ENCODE measurements at regions not wholly inside any gene's neighbourhood (a gene's known extent, or its start where the extent isn't known, plus 50 kb on each side); places are given as distances from the start of the nearest gene placed in this dataset.
A peak's percentile ranks its signal among the peaks of the same experiment; 100 is the strongest.

GRCh38 chr7:30214651-30215137 is 69.7 kb upstream of the ZNRF2 start:
- Mint-ChIP-seq H3K4me3 (no peak overlapping the region), H3K27ac (no peak overlapping the region), H3K27me3 (no peaks in the 10 kb centered on the region), H3K4me1 (peaks cover 19% of the 10 kb centered on the region), H3K9me3 (ENCODE audit: insufficient read depth) (peaks cover 5% of the 10 kb centered on the region)
- POLR2A ChIA-PET: no interaction called here
- WGBS (ENCODE audit: insufficient coverage): 56% methylated on average over 4 of the region's 8 CpGs
- Histone ChIP-seq H3K79me2 (ENCODE audit: control insufficient read depth, insufficient read depth, low read length) (no peaks in the 10 kb centered on the region), H2AFZ (ENCODE audit: insufficient read depth, low read depth, low read length, poor library complexity, severe bottlenecking) (no peak overlapping the region), H4K20me1 (ENCODE audit: control insufficient read depth, insufficient read depth, low read length, poor library complexity, severe bottlenecking) (no peaks in the 10 kb centered on the region), H3K4me2 (replicated peaks; ENCODE audit: low read depth, low read length, poor library complexity, severe bottlenecking) (no peak overlapping the region), H3K4me1 (ENCODE audit: control insufficient read depth in 2 of 2, insufficient read depth in 2 of 2, low read length in 2 of 2) (peaks cover 9 to 21% of the 10 kb centered on the region in 2 donors), H3K9ac (ENCODE audit: low read length) (no peak overlapping the region), H3K36me3 (replicated peaks in 1 of 2; ENCODE audit: control extremely low read depth in 1 of 2, control insufficient read depth in 1 of 2, extremely low read depth in 1 of 2, insufficient read depth in 2 of 2, low read length in 1 of 2) (no peaks in the 10 kb centered on the region), H3K27me3 (replicated peaks in 1 of 4; ENCODE audit: control extremely low read depth in 1 of 4, control insufficient read depth in 3 of 4, insufficient read depth in 4 of 4, low read length in 3 of 4) (no peaks in the 10 kb centered on the region), H3K9me3 (ENCODE audit: control extremely low read depth in 1 of 3, control insufficient read depth in 2 of 3, insufficient read depth in 1 of 3, low read length in 2 of 3) (peaks cover 0 to 2% (median 0%) of the 10 kb centered on the region in 3 donors), H3K27ac (ENCODE audit: low read length in 2 of 2) (no peak overlapping the region), H3K4me3 (ENCODE audit: control extremely low read depth in 1 of 5, extremely low read depth in 1 of 5, insufficient read depth in 1 of 5, low read depth in 2 of 5, low read length in 4 of 5) (no peak overlapping the region)
- CTCF ChIA-PET: no interaction called here
- no peak for TF ChIP-seq CTCF (IDR thresholded peaks at IDR 0.05)
- no peak for TF ChIP-seq EZH2 (IDR thresholded peaks at IDR 0.05; ENCODE audit: borderline replicate concordance, insufficient read depth, low read depth, low read length, poor library complexity, severe bottlenecking)
- DNase-seq (peak; percentile 13), ATAC-seq (ENCODE audit: low read depth) (no peak)
- intact Hi-C loops (cut with micrococcal nuclease): no loop called here

- ATAC-seq (ENCODE audit: low read depth) (no peak), DNase-seq (no peak)
- Histone ChIP-seq H2AFZ (ENCODE audit: insufficient read depth, low read depth, low read length, poor library complexity, severe bottlenecking) (no peak overlapping the region), H3K36me3 (replicated peaks in 1 of 2; ENCODE audit: control extremely low read depth in 1 of 2, control insufficient read depth in 1 of 2, extremely low read depth in 1 of 2, insufficient read depth in 2 of 2, low read length in 1 of 2) (no peaks in the 10 kb centered on the region), H3K79me2 (ENCODE audit: control insufficient read depth, insufficient read depth, low read length) (no peaks in the 10 kb centered on the region), H3K4me3 (ENCODE audit: control extremely low read depth in 1 of 5, extremely low read depth in 1 of 5, insufficient read depth in 1 of 5, low read depth in 2 of 5, low read length in 4 of 5) (no peak overlapping the region), H4K20me1 (ENCODE audit: control insufficient read depth, insufficient read depth, low read length, poor library complexity, severe bottlenecking) (no peaks in the 10 kb centered on the region), H3K4me2 (replicated peaks; ENCODE audit: low read depth, low read length, poor library complexity, severe bottlenecking) (no peak overlapping the region), H3K9me3 (ENCODE audit: control extremely low read depth in 1 of 3, control insufficient read depth in 2 of 3, insufficient read depth in 1 of 3, low read length in 2 of 3) (peaks cover 0 to 2% (median 0%) of the 10 kb centered on the region in 3 donors), H3K27ac (ENCODE audit: low read length in 2 of 2) (no peak overlapping the region), H3K27me3 (replicated peaks in 1 of 4; ENCODE audit: control extremely low read depth in 1 of 4, control insufficient read depth in 3 of 4, insufficient read depth in 4 of 4, low read length in 3 of 4) (no peaks in the 10 kb centered on the region), H3K4me1 (ENCODE audit: control insufficient read depth in 2 of 2, insufficient read depth in 2 of 2, low read length in 2 of 2) (peaks cover 13 to 14% of the 10 kb centered on the region in 2 donors), H3K9ac (ENCODE audit: low read length) (no peak overlapping the region)
- Mint-ChIP-seq H3K27ac (no peak overlapping the region), H3K4me1 (peaks cover 19% of the 10 kb centered on the region), H3K9me3 (ENCODE audit: insufficient read depth) (peaks cover 15% of the 10 kb centered on the region), H3K27me3 (no peaks in the 10 kb centered on the region), H3K4me3 (no peak overlapping the region)
- ChIA-PET CTCF (no interaction called here), POLR2A (no interaction called here)
- no CpG with 5 or more reads among the region's 5 CpGs for WGBS (ENCODE audit: insufficient coverage)
- intact Hi-C loops (cut with micrococcal nuclease): no loop called here
- TF ChIP-seq CTCF (IDR thresholded peaks at IDR 0.05): no peak
- no peak for TF ChIP-seq EZH2 (IDR thresholded peaks at IDR 0.05; ENCODE audit: borderline replicate concordance, insufficient read depth, low read depth, low read length, poor library complexity, severe bottlenecking)
These were observed 62.6 kb upstream of the ZNRF2 start for GRCh38 chr7:30221764-30222163.
